GM23248 (cell line): ENCODE measurements at regions not wholly inside any gene's neighbourhood (a gene's known extent, or its start where the extent isn't known, plus 50 kb on each side); places are given as distances from the start of the nearest gene placed in this dataset.
"Not testable (repeated sequence)": the region's sequence is repeated elsewhere in the genome, so short reads cannot be mapped to it uniquely, and the experiment has no call there.

Experiments
- DNase-seq: peaks from one replicate; pipeline ENCODE4 v3.0.0-alpha.2; 2015
- H2AFZ ChIP-seq: fragments of 200-600 bp; sonication (generic); 2 replicates; pipeline ENCODE4 v1.6.1; 2016; ENCODE audit warnings: antibody characterized with exemption
- H3F3A ChIP-seq: fragments of 200-600 bp; sonication (generic); 2 replicates; pipeline ENCODE4 v1.6.1; 2016; ENCODE audit warnings: mild to moderate bottlenecking, antibody characterized with exemption, mixed run types; ENCODE audit not compliant: insufficient read depth
- H3K27ac ChIP-seq: fragments of 200-600 bp; sonication (generic); 2 replicates; pipeline ENCODE4 v1.5.1; 2016; ENCODE audit warnings: mild to moderate bottlenecking
- H3K27me3 ChIP-seq: fragments of 200-600 bp; sonication (generic); replicated peaks from 2 replicates; pipeline ENCODE4 v1.6.1; 2016; ENCODE audit warnings: mild to moderate bottlenecking; ENCODE audit not compliant: insufficient read depth
- H3K36me3 ChIP-seq: fragments of 200-600 bp; sonication (generic); 2 replicates; pipeline ENCODE4 v1.6.1; 2016; ENCODE audit warnings: low read depth, mild to moderate bottlenecking
- H3K4me1 ChIP-seq: fragments of 200-600 bp; sonication (generic); 2 replicates; pipeline ENCODE4 v1.6.1; 2016; ENCODE audit warnings: mild to moderate bottlenecking; ENCODE audit not compliant: insufficient read depth
- H3K4me2 ChIP-seq: fragments of 200-600 bp; sonication (generic); one replicate; pipeline ENCODE4 v1.6.1; 2016; ENCODE audit warnings: mild to moderate bottlenecking; ENCODE audit not compliant: unreplicated experiment
- H3K4me3 ChIP-seq: fragments of 200-600 bp; sonication (generic); 2 replicates; pipeline ENCODE4 v1.5.1; 2016; ENCODE audit warnings: mild to moderate bottlenecking
- H3K79me2 ChIP-seq: fragments of 200-600 bp; sonication (generic); 2 replicates; pipeline ENCODE4 v1.6.1; 2016; ENCODE audit warnings: mild to moderate bottlenecking; ENCODE audit not compliant: insufficient read depth
- H3K9ac ChIP-seq: fragments of 200-600 bp; sonication (generic); 2 replicates; pipeline ENCODE4 v1.6.1; 2016; ENCODE audit warnings: mild to moderate bottlenecking
- H3K9me2 ChIP-seq: fragments of 200-600 bp; sonication (generic); 2 replicates; pipeline ENCODE4 v1.6.1; 2016; ENCODE audit warnings: mixed run types, mild to moderate bottlenecking, moderate library complexity; ENCODE audit not compliant: insufficient read depth
- H3K9me3 ChIP-seq: fragments of 200-600 bp; sonication (generic); one replicate; pipeline ENCODE4 v1.6.1; 2017; ENCODE audit warnings: low read depth
- H4K20me1 ChIP-seq: fragments of 200-600 bp; sonication (generic); 2 replicates; pipeline ENCODE4 v1.6.0; 2016; ENCODE audit not compliant: insufficient read depth
- EZH2 ChIP-seq: fragments of 200-600 bp; sonication (generic); IDR thresholded peaks from 2 replicates; pipeline ENCODE4 v1.6.1; 2018; ENCODE audit warnings: antibody characterized with exemption, mild to moderate bottlenecking; ENCODE audit not compliant: insufficient read depth, poor library complexity, severe bottlenecking
- EZH2phosphoT487 ChIP-seq: fragments of 200-600 bp; sonication (generic); IDR thresholded peaks from 2 replicates; pipeline ENCODE4 v1.6.1; 2018; ENCODE audit warnings: antibody characterized with exemption, moderate library complexity, mild to moderate bottlenecking, low read depth; ENCODE audit not compliant: insufficient read depth
- WGBS, 2 experiments: methylation state at CpG; one replicate each; pipeline ENCODE4 v1.1.6; 2015 to 2017; ENCODE audit warnings: low lambda C conversion rate in 2 of 2, low coverage in 1 of 2; ENCODE audit errors: missing lambda C conversion rate in 2 of 2; 5-methylcytosine and 5-hydroxymethylcytosine counted together
- in situ Hi-C: fragments of 300-500 bp; cut with MboI; formaldehyde crosslinking; loops from 2 replicates; pipeline ENCODE4 v1.15.0; 2020

DNA sequence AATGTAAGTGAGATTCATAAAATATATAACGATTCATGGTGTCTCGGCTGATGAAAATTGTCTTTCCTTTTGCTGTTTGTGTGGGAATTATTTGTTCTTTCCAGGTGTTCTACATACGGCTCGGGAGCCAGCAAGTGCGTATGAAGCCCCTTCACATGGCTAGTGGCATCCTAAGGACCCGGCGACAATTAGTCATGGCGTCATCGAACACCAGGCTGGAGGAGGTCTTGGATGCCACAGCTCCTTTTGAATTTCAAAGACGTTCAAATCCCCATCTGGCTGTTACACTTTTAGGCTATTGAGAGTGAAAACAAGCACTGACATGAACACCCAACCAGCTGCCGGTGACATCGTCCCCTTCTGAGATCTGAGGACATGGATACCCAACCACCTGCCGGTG is 397.7 kb upstream of the TNRC6C start:
- Histone ChIP-seq H3K9me2 (no peaks in the 10 kb centered on the region), H3K4me1 (no peaks in the 10 kb centered on the region), H3K9me3 (no peaks in the 10 kb centered on the region), H4K20me1 (no peaks in the 10 kb centered on the region), H3K27ac (no peak overlapping the region), H3K27me3 (peaks cover 40% of the 10 kb centered on the region), H3F3A (no peaks in the 10 kb centered on the region), H3K36me3 (no peaks in the 10 kb centered on the region), H3K4me2 (no peak overlapping the region), H2AFZ (no peak overlapping the region), H3K9ac (no peak overlapping the region), H3K4me3 (no peak overlapping the region), H3K79me2 (no peaks in the 10 kb centered on the region)
- TF ChIP-seq EZH2 (no peak), EZH2phosphoT487 (no peak)
- 71 to 78% methylated on average over 13 of the region's 13 CpGs for WGBS, 2 experiments
- in situ Hi-C loops: no loop called here
- DNase-seq: no peak

DNA sequence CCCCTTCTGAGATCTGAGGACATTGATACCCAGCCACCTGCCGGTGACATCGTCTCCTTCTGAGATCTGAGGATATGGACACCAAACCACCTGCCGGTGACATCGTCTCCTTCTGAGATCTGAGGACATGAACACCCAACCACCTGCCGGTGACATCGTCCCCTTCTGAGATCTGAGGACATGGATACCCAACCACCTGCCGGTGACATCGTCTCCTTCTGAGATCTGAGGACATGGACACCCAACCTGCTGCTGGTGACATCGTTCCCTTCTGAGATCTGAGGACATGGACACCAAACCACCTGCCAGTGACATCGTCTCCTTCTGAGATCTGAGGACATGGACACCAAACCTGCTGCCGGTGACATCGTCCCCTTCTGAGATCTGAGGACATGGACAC is 396.1 kb upstream of the TNRC6C start:
- H3F3A ChIP-seq, DNase-seq, H3K9me2 ChIP-seq, H4K20me1 ChIP-seq, H3K4me3 ChIP-seq, H2AFZ ChIP-seq, H3K9me3 ChIP-seq, H3K79me2 ChIP-seq, in situ Hi-C loops, H3K4me2 ChIP-seq, H3K36me3 ChIP-seq, H3K4me1 ChIP-seq, H3K27ac ChIP-seq, H3K9ac ChIP-seq: not testable (repeated sequence)
- WGBS, 2 experiments: 40 to 67% methylated on average over 4 to 10 of the region's 12 CpGs
- H3K27me3 ChIP-seq: peaks cover 36% of the 10 kb centered on the region

DNA sequence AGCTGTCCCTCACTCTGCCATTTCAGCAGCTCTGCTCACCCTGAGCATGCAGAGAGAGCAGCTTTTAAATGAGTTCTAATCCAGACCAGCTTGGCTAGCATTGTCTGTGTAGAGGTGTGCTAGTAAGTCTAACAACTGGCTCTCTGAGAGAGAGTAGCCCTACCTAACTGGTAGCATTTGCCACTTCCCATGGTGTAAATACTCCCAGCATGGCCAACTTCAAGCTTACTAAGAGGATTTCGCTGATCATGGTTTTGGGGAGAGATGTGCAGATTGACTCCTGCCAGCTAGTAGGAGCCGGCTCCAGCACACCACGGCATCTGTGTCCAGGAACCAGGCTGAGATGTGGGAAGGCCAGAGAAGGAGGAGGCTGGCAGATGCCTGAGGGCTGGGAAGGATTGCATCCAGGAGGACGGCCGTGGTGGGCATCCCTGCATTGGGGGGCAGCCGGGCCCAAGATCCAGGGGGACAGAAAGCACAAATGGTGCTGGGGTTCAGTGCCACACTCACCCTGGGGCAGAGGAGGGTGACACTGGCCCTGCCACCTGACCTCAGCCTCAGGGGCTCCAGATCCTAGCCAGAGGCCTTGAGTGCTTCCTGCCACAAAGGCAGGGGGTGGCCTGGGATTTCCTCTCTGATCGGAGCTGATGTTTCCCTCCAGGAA is 394.9 kb upstream of the TNRC6C start:
- H3K9ac ChIP-seq: no peak overlapping the region
- WGBS, 2 experiments: 43 to 52% methylated on average over 7 of the region's 7 CpGs
- DNase-seq: no peak
- no peak overlapping the region for H2AFZ ChIP-seq
- H3K9me3 ChIP-seq: no peaks in the 10 kb centered on the region
- no peaks in the 10 kb centered on the region for H3K9me2 ChIP-seq
- no peaks in the 10 kb centered on the region for H3K79me2 ChIP-seq
- no peaks in the 10 kb centered on the region for H3F3A ChIP-seq
- in situ Hi-C loops: no loop called here
- H3K4me2 ChIP-seq: no peak overlapping the region
- H3K4me3 ChIP-seq: no peak overlapping the region
- H4K20me1 ChIP-seq: no peaks in the 10 kb centered on the region
- H3K4me1 ChIP-seq: no peaks in the 10 kb centered on the region
- H3K27me3 ChIP-seq: peaks cover 36% of the 10 kb centered on the region
- H3K36me3 ChIP-seq: no peaks in the 10 kb centered on the region
- H3K27ac ChIP-seq: no peak overlapping the region
- TF ChIP-seq EZH2: no peak
- no peak for TF ChIP-seq EZH2phosphoT487

DNA sequence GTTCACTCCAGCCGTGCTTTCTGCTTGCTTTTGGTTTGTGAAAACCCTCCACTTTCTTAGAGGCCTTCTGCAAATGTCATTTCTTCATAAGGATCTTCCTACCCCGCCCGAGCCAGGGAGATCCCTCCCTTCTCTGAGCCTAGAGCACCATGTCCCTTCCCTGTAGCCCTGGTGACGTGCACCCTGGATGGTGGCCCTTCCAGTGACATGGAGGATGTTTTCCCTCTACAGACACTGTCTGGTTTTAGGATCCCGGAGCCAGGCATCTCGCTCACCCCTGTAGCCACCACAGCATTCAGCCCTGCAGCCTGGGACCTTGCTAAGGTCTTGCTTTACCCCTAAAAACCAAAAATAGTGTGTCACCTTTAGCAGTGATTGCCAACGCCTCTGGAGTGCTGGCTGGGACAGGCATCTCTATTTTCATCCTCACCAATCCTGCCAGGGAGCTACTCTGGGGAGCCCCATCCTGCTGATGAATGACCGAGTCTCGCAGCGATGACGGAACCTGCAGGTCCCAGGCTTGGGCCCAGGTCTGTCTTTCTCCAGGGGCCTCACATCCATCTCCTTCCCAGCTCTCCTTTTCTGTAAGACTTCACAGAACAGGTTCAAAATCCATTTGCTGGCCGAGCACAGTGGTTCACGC is 394.1 kb upstream of the TNRC6C start:
- Histone ChIP-seq H2AFZ (no peak overlapping the region), H3K4me3 (no peak overlapping the region), H3K36me3 (no peaks in the 10 kb centered on the region), H3K9me2 (no peaks in the 10 kb centered on the region), H3K27ac (no peak overlapping the region), H3K9me3 (no peaks in the 10 kb centered on the region), H3K79me2 (no peaks in the 10 kb centered on the region), H3K9ac (no peak overlapping the region), H3K4me2 (no peak overlapping the region), H3K4me1 (no peaks in the 10 kb centered on the region), H4K20me1 (no peaks in the 10 kb centered on the region), H3K27me3 (peaks cover 28% of the 10 kb centered on the region), H3F3A (no peaks in the 10 kb centered on the region)
- 68 to 71% methylated on average over 13 of the region's 13 CpGs for WGBS, 2 experiments
- TF ChIP-seq EZH2phosphoT487 (no peak), EZH2 (no peak)
- in situ Hi-C loops: no loop called here
- no peak for DNase-seq
